Stimulated activated CD4-positive, alpha-beta T cell treated with anti-CD3 and anti-CD28 coated beads, Interleukin-15, amount 100 ng/mL, for 1 hour (primary cell): ENCODE measurements at regions not wholly inside any gene's neighbourhood (a gene's known extent, or its start where the extent isn't known, plus 50 kb on each side); places are given as distances from the start of the nearest gene placed in this dataset.
"Not testable (repeated sequence)": the region's sequence is repeated elsewhere in the genome, so short reads cannot be mapped to it uniquely, and the experiment has no call there.

Experiments used
- DNase-seq, 2 donors: peaks; one replicate each; pipeline ENCODE4 v3.0.0-alpha.2; 2020; ENCODE audit warnings: low read depth in 1 of 2, low spot score in 1 of 2

DNA sequence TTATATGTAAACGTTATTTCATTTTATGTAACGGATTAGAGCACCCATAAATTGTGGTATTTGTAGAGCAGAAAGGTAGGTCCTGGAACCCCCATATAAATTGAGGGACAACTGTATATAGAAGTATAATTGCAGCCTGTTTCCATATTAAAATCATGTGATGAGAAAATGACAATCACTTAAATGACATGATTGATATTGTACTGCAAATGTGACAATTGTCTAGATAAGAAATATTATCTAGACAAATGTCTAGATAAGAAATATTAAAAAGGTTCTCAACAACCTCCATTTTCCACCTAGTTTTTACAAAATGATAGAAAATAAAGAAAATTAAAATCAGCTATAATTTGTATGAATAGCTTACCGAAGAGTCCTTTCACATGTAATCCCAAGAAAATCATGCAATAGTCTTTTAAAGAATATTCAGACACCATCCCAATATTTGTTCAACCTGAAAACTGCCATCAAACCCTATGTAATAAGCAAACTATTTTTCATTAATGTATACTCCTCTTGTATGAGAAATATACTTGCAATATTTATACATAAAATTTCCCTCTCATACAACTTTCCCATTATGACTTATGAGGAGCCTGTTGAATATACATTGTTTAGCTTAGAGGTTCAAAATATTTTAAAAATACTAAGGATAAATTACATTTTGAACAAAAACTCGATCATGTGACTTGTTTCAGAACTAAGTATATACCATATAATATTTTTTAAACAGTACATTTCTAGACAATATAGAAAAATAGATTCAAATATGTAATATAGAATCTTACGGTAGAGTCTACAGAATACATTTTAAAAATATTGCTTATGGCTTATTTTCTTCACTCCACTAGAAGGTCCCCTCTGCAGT lies 153.2 kb downstream of the CRPPA start:
- DNase-seq: no peak

DNA sequence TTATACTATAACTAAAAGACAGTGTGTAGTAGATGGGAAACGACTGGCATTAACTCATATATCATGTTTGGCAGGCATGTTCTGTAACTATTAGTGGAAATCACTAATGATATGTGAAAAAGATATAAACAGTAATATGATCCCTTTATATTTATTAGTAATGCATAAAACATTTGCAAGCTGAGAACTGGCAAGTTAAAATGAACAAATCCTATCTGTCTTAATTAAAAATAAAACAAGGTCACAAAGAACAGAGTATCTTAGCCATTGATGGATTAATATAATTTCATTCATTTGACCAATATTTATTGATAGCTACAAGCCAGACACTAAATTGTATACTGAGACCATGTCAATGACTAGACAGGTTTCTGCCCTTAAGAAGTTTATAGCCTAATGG lies 154.5 kb downstream of the CRPPA start:
- DNase-seq: no peak

DNA sequence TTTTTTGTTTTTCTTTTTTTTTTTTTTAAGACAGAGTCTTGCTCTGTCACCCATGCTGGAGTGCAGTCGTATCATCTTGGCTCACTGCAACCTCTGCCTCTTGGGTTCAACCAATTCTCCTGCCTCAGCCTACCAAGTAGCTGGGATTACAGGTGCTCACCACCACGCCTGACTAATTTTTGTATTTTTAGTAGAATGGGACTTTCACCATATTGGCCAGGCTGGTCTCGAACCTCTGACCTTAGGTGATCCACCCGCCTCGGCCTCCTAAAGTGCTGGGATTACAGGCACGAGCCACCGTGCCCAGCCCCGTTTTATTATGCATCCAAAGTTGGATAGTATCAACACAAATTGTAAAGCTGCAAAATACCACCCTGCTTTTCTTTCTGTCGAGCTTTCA lies 154.9 kb downstream of the CRPPA start:
- DNase-seq: not testable (repeated sequence)

DNA sequence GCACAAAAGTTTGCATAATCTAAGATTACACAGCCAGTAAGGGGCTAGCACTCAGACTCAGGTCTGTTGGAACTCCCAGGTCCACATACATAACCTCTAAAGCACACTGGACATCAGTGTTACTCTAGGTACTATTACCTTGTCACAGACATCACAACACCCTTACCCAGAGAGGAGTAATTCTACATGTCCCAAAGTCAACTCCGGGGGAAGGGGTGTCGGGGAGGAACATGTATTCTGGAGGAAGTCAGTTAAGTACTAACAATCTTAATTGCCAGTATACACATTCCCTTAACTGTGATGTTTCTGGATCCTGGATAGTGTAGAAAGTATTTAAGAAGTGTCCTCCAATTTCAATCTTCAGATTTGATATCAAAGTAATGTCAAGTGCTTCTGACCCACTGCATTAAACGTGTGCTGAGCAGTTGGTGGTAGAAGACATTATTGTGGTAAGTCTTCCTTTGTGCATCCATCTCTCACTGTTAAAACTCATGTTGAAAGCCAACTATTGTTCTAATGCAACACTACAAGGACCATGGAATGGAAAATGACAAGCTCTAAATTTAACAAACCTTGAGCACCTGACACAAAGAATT lies 155.4 kb downstream of the CRPPA start:
- no peak for DNase-seq

DNA sequence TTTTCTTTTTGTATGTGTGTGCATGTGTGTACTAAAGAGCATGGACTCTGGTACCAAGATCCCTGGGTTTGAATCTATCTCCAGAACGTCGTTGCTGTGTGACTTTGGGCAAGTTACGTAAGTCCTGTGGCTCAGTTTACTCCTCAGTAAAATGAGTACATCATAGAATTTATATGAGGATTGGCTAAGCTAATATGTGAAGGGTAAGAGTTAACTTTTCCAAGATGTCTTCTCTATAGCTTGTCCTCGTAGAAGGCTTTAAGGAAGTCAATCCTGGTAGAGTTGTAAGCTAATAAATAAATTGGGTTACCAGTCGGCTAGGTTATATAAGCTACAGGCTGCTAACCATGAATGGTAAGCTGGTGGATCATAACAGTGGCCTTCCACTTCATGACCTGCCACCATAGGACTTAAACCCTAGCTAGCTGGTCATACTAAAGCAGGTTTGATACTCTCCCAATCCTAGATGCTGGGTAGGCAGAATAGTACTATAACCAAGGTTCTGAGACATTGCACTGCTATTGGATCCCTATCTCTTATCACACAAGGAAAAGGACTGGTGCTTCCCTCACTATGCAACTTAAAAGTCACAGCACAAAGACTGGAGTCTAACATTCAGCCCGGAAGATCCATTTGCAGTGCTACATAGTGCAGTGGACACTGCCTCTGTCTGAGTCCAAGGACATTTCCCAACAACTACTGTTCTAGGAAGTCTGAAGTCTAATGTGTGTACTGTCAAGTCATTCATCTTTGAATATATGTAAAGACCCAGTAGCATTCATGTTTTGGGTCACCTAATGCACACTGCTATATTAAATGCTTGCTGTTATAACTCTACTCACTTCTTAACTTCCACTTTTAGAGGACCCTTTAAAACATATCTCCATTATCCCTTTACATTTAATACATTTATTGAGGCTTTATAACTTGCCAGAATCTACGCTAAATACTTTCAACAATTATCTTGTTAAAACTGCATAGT lies 156.2 kb downstream of the CRPPA start:
- DNase-seq: no peak

DNA sequence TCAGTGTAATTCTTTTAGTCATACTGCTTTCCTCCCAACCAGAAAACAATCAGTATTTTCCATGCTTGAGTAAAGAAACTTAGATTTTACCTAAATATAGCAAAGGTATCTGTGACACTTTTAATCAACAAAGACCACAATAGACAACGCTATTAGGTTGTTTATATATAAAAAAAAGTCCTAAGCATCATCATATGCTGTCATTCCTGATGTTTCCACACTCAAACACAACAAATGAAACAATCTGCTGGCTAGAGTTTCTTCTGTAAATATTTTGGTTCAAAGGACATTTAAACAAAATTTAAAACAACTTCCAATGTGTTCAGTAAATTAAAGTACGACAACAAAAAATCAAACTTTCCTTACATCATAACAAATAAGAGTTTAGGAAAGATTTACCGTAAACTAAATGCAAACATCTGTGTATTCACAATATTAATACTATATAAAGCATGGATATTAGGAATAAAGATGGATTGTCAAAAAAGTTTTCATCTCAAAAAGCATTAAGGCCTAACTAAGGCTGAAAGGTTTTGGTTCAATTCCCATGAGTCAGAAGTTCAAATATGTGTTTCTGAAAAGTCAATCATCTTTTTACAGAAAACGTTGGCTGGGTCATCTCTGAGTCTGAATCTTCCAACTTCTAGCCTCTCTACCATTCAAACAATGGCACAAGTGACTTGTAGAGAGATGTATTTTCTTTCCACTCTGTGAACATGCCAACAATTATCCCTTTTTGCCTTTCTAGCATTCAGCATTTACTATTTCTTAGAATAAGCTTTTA lies 157.1 kb downstream of the CRPPA start:
- no peak for DNase-seq

DNA sequence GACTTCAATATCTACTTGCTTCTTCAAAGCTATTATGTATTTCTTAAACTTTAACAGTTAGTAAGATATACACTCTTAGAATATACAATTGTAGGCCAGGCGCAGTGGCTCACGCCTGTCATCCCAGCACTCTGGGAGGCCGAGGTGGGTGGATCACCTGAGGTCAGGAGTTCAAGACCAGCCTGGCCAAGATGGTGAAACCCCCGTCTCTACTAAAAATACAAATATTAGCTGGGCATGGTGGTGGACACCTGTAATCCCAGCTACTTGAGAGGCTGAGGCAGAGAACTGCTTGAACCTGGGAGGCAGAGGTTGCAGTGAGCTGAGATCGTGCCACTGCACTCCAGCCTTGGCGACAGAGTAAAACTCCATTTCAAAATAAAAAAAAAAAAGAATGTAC lies 158.0 kb downstream of the CRPPA start:
- DNase-seq: not testable (repeated sequence)

DNA sequence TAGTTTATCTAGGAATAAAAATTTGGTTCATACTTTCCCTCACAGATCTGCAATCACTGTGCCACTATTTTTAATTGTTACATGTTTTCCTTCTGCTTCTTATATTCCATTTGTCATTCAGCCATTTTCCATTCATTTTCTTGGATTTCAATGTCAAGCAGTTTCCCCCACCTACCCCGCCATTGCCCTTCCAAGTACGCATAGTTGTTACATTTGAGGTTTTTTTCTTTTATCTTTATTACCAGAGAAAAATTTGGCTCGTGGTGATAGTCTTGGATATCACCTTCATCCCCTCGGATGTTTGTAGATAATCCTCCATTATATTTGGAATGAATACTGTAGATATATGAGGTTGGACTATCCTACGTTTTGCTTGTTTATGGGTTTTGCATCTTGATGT lies 159.7 kb downstream of the CRPPA start:
- no peak for DNase-seq

DNA sequence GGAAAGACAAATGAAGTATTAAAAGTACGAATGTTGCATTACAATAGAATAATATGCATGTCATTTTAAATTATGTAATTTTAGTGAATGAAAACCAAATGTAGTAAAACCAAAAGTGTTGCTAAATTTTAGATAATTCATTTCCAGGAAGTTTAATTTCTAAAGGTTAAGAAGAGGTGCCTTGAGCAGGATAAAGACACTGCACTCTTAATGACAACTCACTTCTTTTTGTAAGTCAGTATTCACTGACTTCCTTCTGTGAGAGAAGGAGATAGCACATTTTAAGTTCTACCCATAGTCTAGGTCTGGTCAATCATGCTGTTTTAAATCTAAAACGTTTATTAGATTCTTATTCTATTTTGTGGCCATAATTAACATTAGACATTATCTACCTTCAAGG lies 160.2 kb downstream of the CRPPA start:
- no peak for DNase-seq

DNA sequence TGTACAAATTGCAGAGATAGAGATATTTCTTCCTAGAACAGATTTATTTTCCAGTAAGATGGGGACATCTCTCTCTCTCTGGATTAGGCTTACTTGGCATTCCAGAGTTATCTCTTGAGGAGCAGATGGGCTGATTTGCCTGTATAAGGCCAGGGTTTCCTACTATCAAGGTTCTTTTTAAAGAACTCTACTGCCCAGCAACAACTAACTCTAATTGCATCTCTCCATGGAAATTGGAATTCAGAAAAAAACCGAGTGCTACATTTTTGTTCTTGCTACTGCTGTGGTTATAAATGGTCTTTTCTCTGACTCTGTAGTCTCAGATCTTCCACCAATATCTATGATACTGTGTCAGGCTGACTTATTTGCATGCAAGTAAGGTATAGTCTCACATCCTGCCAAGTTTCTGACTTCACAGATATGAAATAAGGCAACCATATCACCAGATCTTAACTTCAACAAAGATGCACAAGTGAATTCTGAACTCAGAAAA lies 161.1 kb downstream of the CRPPA start:
- no peak for DNase-seq

DNA sequence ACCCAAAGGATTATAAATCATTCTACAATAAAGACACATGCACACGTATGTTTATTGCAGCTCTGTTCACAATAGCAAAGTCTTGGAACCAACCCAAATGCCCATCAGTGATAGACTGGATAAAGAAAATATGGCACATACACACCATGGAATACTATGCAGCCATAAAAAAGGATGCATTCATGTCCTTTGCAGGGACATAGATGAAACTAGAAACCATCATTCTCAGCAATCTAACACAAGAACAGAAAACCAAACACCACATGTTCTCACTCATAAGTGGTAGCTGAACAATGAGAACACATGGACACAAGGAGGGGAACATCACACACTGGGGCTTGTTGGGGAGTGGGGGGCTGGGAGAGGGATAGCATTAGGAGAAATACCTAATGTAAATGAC lies 164.9 kb downstream of the CRPPA start:
- DNase-seq: not testable (repeated sequence)

DNA sequence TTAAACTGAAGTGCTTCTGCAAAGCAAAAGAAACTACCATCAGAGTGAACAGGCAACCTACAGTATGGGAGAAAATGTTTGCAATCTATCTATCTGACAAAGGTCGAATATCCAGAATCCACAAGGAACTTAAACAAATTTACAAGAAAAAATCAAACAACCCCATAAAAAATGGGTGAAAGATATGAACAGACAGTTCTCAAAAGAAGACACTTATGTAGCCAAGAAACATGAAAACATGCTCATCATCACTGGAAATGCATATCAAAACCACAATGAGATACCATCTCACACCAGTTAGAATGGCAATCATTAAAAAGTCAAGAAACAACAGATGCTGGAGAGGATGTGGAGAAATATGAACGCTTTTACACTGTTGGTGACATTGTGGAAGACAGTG lies 165.4 kb downstream of the CRPPA start:
- not testable (repeated sequence) for DNase-seq

DNA sequence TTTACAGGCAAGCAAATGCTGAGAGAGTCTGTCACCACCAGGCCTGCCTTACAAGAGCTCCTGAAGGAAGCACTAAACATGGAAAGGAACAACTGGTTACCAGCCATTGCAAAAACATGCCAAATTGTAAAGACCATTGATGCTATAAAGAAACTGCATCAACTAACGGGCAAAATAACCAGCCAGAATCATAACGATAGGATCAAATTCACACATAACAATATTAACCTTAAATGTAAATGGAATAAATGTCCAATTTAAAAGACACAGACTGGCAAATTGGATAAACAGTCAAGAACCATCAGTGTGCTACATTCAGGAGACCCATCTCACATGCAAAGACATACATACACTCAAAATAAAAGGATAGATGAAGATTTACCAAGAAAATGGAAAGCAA lies 170.7 kb downstream of the CRPPA start:
- DNase-seq: not testable (repeated sequence)

DNA sequence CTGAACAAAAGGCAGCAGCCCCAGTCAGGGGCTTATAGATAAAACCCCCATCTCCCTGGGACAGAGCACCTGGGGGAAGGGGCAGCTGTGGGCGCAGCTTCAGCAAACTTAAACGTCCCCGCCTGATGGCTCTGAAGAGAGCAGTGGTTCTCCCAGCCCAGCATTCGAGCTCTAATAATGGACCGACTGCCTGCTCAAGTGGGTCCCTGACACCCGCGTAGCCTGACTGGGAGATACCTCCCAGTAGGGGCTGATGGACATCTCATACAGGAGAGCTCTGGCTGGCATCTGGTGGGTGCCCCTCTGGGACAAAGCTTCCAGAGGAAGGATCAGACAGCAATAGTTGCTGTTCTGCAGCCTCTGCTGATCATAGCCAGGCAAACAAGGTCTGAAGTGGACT lies 172.1 kb downstream of the CRPPA start:
- DNase-seq: not testable (repeated sequence)

DNA sequence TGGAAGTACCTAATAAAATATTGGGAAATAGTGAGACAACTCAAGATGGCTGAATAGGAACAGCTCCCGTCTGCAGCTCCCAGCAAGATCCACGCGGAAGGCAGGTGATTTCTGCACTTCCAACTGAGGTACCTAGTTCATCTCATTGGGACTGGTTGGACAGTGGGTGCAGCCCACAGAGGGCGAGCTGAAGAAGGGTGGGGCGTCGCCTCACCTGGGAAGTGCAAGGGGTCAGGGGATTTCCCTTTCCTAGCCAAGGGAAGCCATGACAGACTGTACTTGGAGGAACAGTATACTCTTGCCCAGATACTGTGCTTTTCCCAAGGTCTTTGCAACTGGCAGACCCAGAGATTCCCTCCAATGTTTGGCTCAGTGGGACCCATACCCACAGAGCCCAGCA lies 172.8 kb downstream of the CRPPA start:
- DNase-seq: not testable (repeated sequence)

DNA sequence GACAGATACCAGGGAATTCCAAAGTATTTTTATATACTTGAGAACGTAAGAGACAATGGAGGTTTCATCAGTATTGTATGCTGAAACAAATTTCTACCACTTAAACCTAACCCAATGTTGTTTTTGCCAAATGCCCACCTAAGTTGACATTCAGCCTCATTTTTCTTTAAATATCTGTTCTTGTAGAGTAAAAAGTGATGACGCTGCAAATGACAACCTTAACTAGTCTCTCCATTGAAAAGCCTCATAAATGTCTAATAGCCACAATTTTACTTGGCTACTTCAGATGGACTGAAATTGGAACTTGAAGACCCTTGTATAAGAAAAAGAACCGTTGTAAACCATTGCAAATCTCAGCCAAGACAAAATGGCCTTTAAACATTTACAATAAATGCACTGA lies 176.9 kb downstream of the CRPPA start:
- no peak for DNase-seq

DNA sequence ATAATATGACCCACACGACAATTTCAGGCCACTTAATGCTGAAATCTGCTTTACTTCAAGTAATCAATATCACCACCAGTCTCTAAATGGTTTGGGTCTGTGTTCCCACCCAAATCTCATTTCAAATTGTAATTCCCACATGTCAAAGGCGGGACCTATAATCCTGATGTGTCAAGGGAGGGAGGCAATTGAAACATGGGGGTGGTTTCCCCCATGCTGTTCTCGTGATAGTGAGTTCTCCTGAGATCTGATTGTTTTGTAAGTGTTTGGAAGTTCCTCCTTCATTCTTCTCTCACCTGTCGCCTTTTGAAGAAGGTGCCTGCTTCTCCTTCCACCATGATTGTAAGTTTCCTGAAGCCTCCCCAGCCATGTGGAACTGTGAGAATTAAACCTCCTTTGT lies 178.4 kb downstream of the CRPPA start:
- no peak for DNase-seq

DNA sequence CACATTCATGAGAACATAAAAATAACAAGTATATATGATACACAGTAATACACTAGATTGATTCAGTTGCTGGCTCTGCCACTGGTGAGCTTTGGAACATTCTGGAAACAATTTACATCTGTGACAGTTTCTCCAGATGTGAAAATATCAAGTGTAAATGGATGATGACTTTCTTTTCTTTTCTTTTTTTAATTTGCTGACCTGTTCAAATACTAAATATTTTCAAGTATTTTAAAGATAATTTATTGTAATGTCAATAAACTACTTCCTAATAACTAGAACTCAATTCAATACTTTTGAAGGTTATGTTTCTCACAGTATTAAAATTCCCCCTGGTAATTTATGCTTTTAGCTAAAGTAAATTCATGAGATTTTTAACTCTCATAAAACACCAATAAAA lies 180.3 kb downstream of the CRPPA start:
- no peak for DNase-seq

DNA sequence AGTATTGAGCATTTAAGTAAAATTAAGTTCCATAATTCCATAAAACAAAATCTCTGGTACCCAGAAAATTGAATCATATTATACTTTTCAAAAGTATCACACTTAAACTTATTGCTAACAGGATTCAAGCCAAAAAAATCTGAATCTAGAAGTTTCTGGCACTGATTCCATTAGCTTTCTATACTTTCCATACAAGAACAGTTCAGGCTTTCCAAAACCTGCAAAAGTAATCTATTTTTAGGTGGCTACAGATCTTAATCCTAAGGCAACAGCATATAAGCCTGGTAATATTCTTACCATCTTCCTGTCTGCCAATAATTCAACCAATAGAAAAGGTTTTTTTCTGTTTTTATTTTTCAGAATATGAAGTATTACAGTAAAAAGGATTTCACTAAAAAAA lies 185.0 kb downstream of the CRPPA start:
- no peak for DNase-seq
